ENCODE measurements at regions not wholly inside any gene's neighbourhood (a gene's known extent, or its start where the extent isn't known, plus 50 kb on each side); places are given as distances from the start of the nearest gene placed in this dataset.

DNA sequence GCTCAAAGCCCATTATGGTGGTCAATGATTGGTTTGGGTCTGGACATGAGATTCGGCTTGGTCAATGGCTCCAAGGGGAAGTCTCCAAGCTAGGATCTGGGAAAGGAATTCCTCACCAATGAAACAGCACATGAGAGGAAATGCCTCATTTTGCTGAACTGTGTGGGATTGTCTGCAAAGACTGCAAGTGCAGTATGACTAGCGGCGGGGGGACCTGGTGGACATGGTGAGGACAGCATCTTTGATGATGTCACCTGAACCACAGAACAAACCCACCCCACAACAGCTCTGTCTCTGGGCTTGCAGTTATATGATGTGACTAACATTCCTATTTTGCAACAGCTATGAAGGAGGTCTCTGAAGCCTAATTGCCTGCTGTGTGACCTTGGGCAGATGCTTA, 50.6 kb upstream of the NKD1 start:
- H3K4me3 ChIP-seq (ENCODE audit: low read depth, low read length) = no peak overlapping the region
- no peak for TF ChIP-seq CTCF (IDR thresholded peaks at IDR 0.05; ENCODE audit: insufficient read depth, low read depth, low read length)
- no peak for DNase-seq (ENCODE audit: low read depth)

- no peak for TF ChIP-seq CTCF (IDR thresholded peaks at IDR 0.05; ENCODE audit: insufficient read depth, low read depth, low read length)
- no peak overlapping the region for H3K4me3 ChIP-seq (ENCODE audit: low read depth, low read length)
- DNase-seq (ENCODE audit: low read depth) = no peak
Measured at GRCh38 chr16:50496990-50497389, 51.2 kb upstream of the NKD1 start.

DNA sequence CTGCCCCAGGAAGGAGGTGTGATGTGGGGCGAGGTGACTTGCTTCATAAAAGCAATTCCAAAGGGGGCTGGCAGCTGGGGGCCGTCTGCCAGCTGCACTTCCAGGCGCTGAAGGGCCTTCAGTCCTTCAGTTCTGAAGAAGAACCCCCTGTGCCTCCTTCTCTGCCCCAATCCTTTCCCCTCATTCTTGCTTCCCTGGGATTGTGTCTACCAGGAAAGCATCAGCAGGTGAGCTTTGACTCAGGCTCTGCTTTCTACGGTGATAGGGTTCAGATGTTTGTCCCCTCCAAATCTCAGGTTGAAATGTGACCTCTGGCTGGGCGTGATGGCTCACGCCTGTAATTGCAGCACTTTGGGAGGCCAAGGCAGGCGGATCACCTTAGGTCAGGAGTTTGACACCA, 52.5 kb upstream of the NKD1 start:
- no peak for TF ChIP-seq CTCF (IDR thresholded peaks at IDR 0.05; ENCODE audit: insufficient read depth, low read depth, low read length)
- no peak overlapping the region for H3K4me3 ChIP-seq (ENCODE audit: low read depth, low read length)
- DNase-seq (ENCODE audit: low read depth) = no peak

DNA sequence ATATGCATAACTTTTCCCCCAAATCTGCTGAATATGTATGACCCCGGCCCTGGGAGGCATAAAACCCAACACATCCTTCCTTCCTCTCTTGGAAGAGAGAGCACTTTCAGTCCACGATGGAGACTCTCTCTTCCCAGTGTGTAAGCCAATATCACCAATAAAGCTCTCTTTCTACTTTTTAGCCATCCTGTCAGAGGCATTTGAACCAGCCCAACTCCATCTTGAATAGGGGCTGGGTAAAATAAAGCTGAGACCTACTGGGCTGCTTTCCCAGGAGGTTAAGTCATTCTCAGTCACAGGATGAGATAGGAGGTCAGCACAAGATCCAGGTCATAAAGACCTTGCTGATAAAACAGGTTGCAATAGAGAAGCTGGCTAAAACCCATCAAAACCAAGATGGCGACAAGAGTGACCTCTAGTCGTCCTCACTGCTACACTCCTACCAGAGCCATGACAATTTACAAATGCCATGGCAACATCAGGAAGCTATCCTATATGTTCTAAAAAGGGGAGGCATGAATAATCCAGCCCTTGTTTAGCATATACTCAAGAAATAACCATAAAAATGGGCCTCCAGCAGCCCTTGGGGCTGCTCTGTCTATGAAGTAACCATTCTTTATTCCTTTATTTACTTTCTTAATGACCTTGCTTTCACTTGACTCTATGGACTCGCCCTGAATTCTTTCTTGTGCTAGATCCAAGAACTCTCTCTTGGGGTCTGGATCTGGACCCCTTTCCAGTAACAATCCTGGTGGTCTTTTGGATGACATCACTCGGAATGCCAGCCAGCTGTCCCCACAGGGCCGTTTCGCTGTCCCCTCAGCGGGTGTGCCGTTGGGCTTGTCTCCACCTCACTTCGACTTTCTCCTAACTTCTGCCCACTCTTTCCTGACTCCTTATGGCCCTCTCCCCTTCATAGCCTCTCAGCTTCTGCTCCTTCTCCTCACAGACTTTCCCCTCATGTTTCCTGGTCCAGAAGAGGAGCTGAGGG, 53.4 kb upstream of the NKD1 start:
- TF ChIP-seq CTCF (IDR thresholded peaks at IDR 0.05; ENCODE audit: insufficient read depth, low read depth, low read length) = no peak
- H3K4me3 ChIP-seq (ENCODE audit: low read depth, low read length) = no peak overlapping the region
- DNase-seq (ENCODE audit: low read depth) = no peak

DNA sequence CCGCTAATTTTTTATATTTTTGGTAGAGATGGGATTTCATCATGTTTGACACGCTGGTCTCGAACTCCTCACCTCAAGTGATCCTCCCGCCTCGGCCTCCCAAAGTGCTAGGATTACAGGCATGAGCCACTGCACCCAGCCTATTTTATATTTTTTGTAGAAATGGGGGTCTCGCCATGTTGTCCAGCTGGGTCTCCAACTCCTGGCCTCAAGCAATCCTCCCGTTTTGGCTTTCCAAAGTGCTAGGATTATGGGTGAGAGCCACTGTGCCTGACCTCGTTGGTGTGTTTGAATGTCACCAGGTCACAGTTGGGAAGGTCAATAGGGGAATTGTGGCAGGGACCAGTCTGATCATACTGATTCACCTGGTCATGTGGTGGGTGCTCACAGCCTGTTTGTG, 56.7 kb upstream of the NKD1 start:
- H3K4me3 ChIP-seq (ENCODE audit: low read depth, low read length) = no peak overlapping the region
- DNase-seq (ENCODE audit: low read depth) = no peak
- no peak for TF ChIP-seq CTCF (IDR thresholded peaks at IDR 0.05; ENCODE audit: insufficient read depth, low read depth, low read length)

DNA sequence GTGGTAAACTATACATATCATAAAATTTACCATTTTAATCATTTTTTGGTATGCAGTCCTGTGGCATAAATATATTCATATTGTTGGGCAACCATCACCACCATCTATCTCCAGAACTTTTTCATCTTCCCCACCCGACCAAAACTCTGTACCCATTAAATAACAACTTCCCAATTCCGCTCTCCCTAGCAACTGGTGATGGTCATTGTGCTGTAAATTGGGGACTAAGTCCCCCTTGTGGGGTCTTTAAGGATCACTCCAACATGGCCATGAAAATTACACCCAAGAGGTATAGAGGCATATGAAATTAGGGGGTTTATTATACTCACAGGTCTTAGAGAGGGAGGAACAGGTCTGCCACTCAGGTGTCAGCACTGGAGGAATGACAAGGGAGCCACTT, 57.4 kb upstream of the NKD1 start:
- no peak for DNase-seq (ENCODE audit: low read depth)
- TF ChIP-seq CTCF (IDR thresholded peaks at IDR 0.05; ENCODE audit: insufficient read depth, low read depth, low read length) = no peak
- no peak overlapping the region for H3K4me3 ChIP-seq (ENCODE audit: low read depth, low read length)

Measured in fibroblast of villous mesenchyme (primary cell).